Naive B cell (primary cell): ENCODE measurements at regions not wholly inside any gene's neighbourhood (a gene's known extent, or its start where the extent isn't known, plus 50 kb on each side); places are given as distances from the start of the nearest gene placed in this dataset.
"Not testable (repeated sequence)": the region's sequence is repeated elsewhere in the genome, so short reads cannot be mapped to it uniquely, and the experiment has no call there.

ENCODE experiments used
- ATAC-seq, 2 donors: fragments of 150-1000 bp; cut with Tn5 transposase; 2 replicates each; pipeline ENCODE4 v1.10.0; 2021; ENCODE audit warnings: low read depth in 2 of 2, mild to moderate bottlenecking in 2 of 2, moderate library complexity in 2 of 2
- DNase-seq: peaks from one replicate; pipeline ENCODE4 v3.0.0; 2022
- H3K27ac Mint-ChIP-seq, 6 donors: one replicate each; pipeline ENCODE4 v1.8.0; 2020 to 2022; ENCODE audit warnings: mild to moderate bottlenecking in 6 of 6, mixed read lengths in 6 of 6, moderate library complexity in 5 of 6, inconsistent platforms in 2 of 6
- H3K27me3 Mint-ChIP-seq, 3 donors: one replicate each; pipeline ENCODE4 v1.8.0; 2021 to 2022; ENCODE audit warnings: mixed read lengths in 3 of 3, mild to moderate bottlenecking in 1 of 3
- H3K36me3 Mint-ChIP-seq, 2 donors: one replicate each; pipeline ENCODE4 v1.8.0; 2020 to 2022; ENCODE audit warnings: mixed read lengths in 2 of 2, inconsistent platforms in 1 of 2, mild to moderate bottlenecking in 1 of 2
- H3K4me1 Mint-ChIP-seq, 3 donors: one replicate each; pipeline ENCODE4 v1.8.0; 2020 to 2022; ENCODE audit warnings: mixed read lengths in 3 of 3, inconsistent platforms in 1 of 3, mild to moderate bottlenecking in 1 of 3, moderate library complexity in 1 of 3
- H3K4me3 Mint-ChIP-seq, 8 donors: one replicate each; pipeline ENCODE4 v1.8.0; 2020 to 2022; ENCODE audit warnings: mild to moderate bottlenecking in 8 of 8, mixed read lengths in 8 of 8, moderate library complexity in 8 of 8, inconsistent platforms in 2 of 8
- H3K9me3 Mint-ChIP-seq, 7 donors: one replicate each; pipeline ENCODE4 v1.8.0; 2020 to 2022; ENCODE audit warnings: mixed read lengths in 7 of 7, mild to moderate bottlenecking in 5 of 7, inconsistent platforms in 2 of 7, moderate library complexity in 1 of 7

DNA sequence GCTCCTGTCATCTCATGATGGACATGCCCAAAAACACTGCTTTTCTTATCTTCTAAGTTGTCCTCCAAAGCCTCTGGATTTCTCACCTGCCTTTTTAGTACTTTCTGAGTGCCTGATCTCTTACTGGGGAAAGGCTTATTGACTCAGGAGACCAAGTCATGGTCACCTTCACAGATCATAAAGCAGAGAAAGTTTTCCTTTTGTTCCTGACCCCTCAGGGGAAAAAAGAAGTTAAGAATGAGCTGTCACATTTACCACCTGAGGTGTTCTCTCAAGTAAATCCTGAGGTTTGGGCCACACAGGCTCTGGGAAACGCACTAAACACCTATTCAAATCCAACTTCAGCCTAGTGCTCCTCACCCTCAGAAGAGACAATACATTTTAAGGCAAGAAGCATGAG lies 119.3 kb upstream of the ALG10B start:
- H3K4me3 Mint-ChIP-seq, H3K27ac Mint-ChIP-seq, H3K36me3 Mint-ChIP-seq, H3K27me3 Mint-ChIP-seq, DNase-seq, ATAC-seq, H3K4me1 Mint-ChIP-seq: not testable (repeated sequence)
- H3K9me3 Mint-ChIP-seq: peaks cover 0 to 13% (median 4%) of the 10 kb centered on the region in 7 donors

DNA sequence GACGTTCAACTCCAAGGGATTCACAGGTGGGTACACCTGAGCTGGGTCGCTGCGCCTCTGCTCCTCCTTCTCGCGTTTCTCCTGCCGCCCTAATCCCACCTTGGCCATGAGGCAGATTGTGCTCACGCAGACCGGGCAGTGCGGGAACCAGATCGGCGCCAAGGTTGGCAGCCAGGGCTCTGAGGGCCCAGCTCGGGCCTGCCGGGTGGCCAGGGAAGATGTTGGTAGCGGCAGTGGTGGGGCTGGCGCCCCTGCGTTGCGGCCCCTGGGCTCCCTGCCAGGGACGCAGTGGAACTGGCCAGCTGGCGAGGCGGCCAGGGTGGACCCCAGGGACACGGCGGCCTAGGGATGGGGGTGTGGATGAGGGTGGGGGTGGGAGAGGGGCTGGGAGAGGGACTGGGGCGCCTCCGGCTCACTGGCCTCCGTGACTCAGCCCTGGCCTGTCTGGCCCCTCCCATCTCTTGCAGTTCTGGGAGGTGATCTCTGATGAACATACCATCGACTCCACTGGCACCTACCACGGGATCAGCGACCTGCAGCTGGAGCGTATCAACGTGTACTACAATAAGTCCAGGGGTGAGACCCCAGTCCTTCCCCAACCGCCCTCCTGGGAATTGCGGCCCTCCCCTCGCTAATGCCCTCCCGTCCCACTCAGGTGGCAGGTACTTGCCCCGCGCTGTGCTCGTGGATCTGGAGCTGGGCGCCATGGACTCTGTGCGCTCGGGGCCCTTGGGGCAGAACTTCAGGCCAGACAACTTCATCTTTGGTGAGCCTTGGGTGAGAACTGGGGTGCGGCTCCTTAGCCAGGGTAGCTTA lies 114.9 kb upstream of the ALG10B start:
- no peaks in the 10 kb centered on the region for H3K27me3 Mint-ChIP-seq
- H3K27ac Mint-ChIP-seq: no peak overlapping the region
- H3K36me3 Mint-ChIP-seq: no peaks in the 10 kb centered on the region
- H3K9me3 Mint-ChIP-seq: peaks cover 0 to 13% (median 6%) of the 10 kb centered on the region in 7 donors
- H3K4me1 Mint-ChIP-seq: no peaks in the 10 kb centered on the region
- H3K4me3 Mint-ChIP-seq: peak overlapping the region in 1 of 8 donors; percentile 36
- ATAC-seq (no peak), DNase-seq (no peak)

GRCh38 chr12:38204831-38205230 lies 111.7 kb upstream of the ALG10B start:
- no peak for DNase-seq
- no peak for ATAC-seq
- peak overlapping the region in 1 of 6 donors; percentile 54 for H3K27ac Mint-ChIP-seq
- no peaks in the 10 kb centered on the region for H3K27me3 Mint-ChIP-seq
- no peak overlapping the region for H3K4me3 Mint-ChIP-seq
- H3K4me1 Mint-ChIP-seq: no peaks in the 10 kb centered on the region
- H3K9me3 Mint-ChIP-seq: peaks cover 0 to 14% (median 8%) of the 10 kb centered on the region in 7 donors
- H3K36me3 Mint-ChIP-seq: no peaks in the 10 kb centered on the region

GRCh38 chr12:38222011-38222410 lies 94.6 kb upstream of the ALG10B start:
- H3K36me3 Mint-ChIP-seq: peaks cover 0 to 4% of the 10 kb centered on the region in 2 donors
- no peaks in the 10 kb centered on the region for H3K27me3 Mint-ChIP-seq
- no peaks in the 10 kb centered on the region for H3K4me1 Mint-ChIP-seq
- H3K4me3 Mint-ChIP-seq: no peak overlapping the region
- H3K27ac Mint-ChIP-seq: no peak overlapping the region
- peaks cover 0 to 15% (median 6%) of the 10 kb centered on the region in 7 donors for H3K9me3 Mint-ChIP-seq
- DNase-seq (no peak), ATAC-seq (no peak)

DNA sequence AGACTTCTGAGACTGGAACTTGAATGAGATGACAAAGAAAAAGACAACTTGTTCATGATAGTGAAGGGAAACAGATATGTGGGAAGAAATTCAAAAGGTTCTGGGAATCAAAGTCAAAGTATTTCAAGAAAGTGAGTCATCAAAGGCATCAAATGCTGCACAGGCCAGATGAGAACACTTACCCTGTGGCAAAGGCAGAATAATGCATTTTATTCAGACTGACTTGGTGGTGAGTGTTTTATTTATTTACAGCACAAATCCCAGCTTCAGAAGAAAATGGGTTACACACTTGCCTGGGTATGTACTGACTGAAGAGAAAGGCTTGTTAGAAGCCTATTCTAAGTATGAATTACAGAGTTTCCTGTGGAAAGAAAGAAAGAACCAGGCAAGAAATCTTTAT lies 78.2 kb upstream of the ALG10B start:
- not testable (repeated sequence) for ATAC-seq, H3K27ac Mint-ChIP-seq, H3K36me3 Mint-ChIP-seq, H3K27me3 Mint-ChIP-seq, H3K4me3 Mint-ChIP-seq, DNase-seq, H3K4me1 Mint-ChIP-seq
- peaks cover 2 to 14% (median 7%) of the 10 kb centered on the region in 7 donors for H3K9me3 Mint-ChIP-seq

DNA sequence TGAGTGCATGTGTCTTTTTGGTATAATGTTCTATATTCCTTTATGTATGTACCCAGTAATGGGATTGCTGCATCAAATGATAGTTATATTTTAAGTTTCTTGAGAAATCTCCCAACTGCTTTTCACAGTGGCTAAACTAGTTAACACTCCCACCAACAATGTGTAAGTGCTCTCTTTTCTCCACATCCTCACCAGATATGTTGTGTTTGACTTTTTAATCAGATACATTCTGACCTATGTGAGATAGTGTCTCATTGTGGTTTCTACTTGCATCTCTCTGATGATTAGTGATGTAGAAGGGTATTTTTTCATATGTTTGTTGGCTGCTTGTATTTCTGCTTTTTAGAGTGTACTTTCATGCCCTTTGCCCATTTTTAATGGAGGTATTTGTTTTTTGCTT lies 62.8 kb upstream of the ALG10B start:
- no peaks in the 10 kb centered on the region for H3K4me1 Mint-ChIP-seq
- peaks cover 0 to 18% (median 12%) of the 10 kb centered on the region in 7 donors for H3K9me3 Mint-ChIP-seq
- H3K27me3 Mint-ChIP-seq: no peaks in the 10 kb centered on the region
- no peak overlapping the region for H3K4me3 Mint-ChIP-seq
- DNase-seq: no peak
- no peaks in the 10 kb centered on the region for H3K36me3 Mint-ChIP-seq
- no peak overlapping the region for H3K27ac Mint-ChIP-seq
- no peak for ATAC-seq

GRCh38 chr12:38258411-38258810 lies 58.2 kb upstream of the ALG10B start:
- Mint-ChIP-seq H3K27me3 (no peaks in the 10 kb centered on the region), H3K36me3 (no peaks in the 10 kb centered on the region), H3K27ac (no peak overlapping the region), H3K4me1 (no peaks in the 10 kb centered on the region), H3K4me3 (no peak overlapping the region), H3K9me3 (peaks cover 0 to 28% (median 19%) of the 10 kb centered on the region in 7 donors)
- DNase-seq (no peak), ATAC-seq (no peak)
